Lung (tissue), 11 donors: ENCODE measurements at regions not wholly inside any gene's neighbourhood (a gene's known extent, or its start where the extent isn't known, plus 50 kb on each side); places are given as distances from the start of the nearest gene placed in this dataset.

Experiments used
- ATAC-seq: fragments of 200-7000 bp; cut with Tn5 transposase; one replicate; pipeline ENCODE4 v1.9.1; 2020; ENCODE audit warnings: moderate number of reproducible peaks; ENCODE audit not compliant: insufficient read depth, low FRiP score
- DNase-seq, 3 donors: peaks; one replicate each; pipeline ENCODE4 v3.0.0-alpha.2; 2013 to 2017
- H3K27ac ChIP-seq, 2 donors: one replicate each; pipeline ENCODE4 v1.5.1; 2013; ENCODE audit warnings: mild to moderate bottlenecking in 2 of 2, moderate library complexity in 2 of 2, control low read depth in 1 of 2, inconsistent platforms in 1 of 2, low read depth in 1 of 2, low read length in 1 of 2
- H3K27me3 ChIP-seq, 3 donors: one replicate each; pipeline ENCODE4 v1.5.1; 2013; ENCODE audit warnings: low read length in 2 of 3; ENCODE audit not compliant: control insufficient read depth in 3 of 3, insufficient read depth in 3 of 3
- H3K36me3 ChIP-seq, 4 donors: one replicate each; pipeline ENCODE4 v1.5.1; 2013; ENCODE audit warnings: low read length in 4 of 4, mild to moderate bottlenecking in 1 of 4, moderate library complexity in 1 of 4; ENCODE audit not compliant: control insufficient read depth in 4 of 4, insufficient read depth in 4 of 4
- H3K4me1 ChIP-seq, 5 donors: one replicate each; pipeline ENCODE4 v1.5.1; 2013; ENCODE audit warnings: low read length in 5 of 5, mild to moderate bottlenecking in 2 of 5, moderate library complexity in 1 of 5; ENCODE audit not compliant: control insufficient read depth in 5 of 5, insufficient read depth in 5 of 5
- H3K4me3 ChIP-seq: one replicate; pipeline ENCODE4 v1.5.1; 2013; ENCODE audit warnings: mild to moderate bottlenecking, control low read depth, moderate library complexity
- H3K9ac ChIP-seq, 2 donors: one replicate each; pipeline ENCODE4 v1.5.1; 2013; ENCODE audit warnings: low read length in 2 of 2, control low read depth in 1 of 2; ENCODE audit not compliant: insufficient read depth in 1 of 2
- H3K9me3 ChIP-seq, 4 donors: one replicate each; pipeline ENCODE4 v1.5.1; 2013; ENCODE audit warnings: low read length in 3 of 4, mild to moderate bottlenecking in 1 of 4, moderate library complexity in 1 of 4; ENCODE audit not compliant: control insufficient read depth in 4 of 4, insufficient read depth in 3 of 4
- WGBS, 2 donors: extraction: QIAGEN DNeasy Blood & Tissue Kit; methylation state at CpG; one replicate each; pipeline ENCODE4 v1.1.7; 2013; 5-methylcytosine and 5-hydroxymethylcytosine counted together
- TF ChIP-seq, protein P1 (sequence below): IDR thresholded peaks from 2 replicates; pipeline ENCODE4 v1.5.1; 2012; ENCODE audit warnings: mild to moderate bottlenecking; ENCODE audit errors: control extremely low read depth, extremely low read depth
- donor health status: control.
- donor health status: control.
- donor health status: Bipolar disorder and iron deficiency.
- donor health status: healthy.
- donor health status: DM: yes; HTN: yes; CAD: no.

DNA sequence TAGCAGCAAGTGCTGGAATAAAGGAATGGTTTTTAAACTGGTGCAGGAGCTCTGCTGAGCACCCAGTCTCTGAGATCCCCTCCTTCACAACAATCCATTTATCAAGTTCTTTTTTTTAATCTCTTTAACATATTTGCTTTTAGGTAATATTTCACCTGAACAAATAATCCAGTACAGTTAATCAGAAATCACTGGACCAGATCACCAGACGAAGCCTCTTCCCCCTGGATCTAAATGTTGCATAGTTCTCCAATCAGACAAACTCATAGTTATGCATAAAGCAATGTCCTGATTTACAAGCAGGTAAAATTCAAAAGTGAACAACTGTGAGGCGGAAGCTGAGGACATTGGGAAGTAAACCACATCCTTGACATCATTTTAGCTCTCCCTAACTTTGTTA, 657.7 kb upstream of the RORB start:
- no peak for ATAC-seq
- 78 to 82% methylated on average over 2 of the region's 2 CpGs for WGBS, 2 donors
- H3K4me1 ChIP-seq = no peaks in the 10 kb centered on the region
- H3K4me3 ChIP-seq = no peak overlapping the region
- no peaks in the 10 kb centered on the region for H3K9me3 ChIP-seq
- DNase-seq = no peak
- H3K27ac ChIP-seq = no peak overlapping the region
- TF ChIP-seq, protein P1, sequence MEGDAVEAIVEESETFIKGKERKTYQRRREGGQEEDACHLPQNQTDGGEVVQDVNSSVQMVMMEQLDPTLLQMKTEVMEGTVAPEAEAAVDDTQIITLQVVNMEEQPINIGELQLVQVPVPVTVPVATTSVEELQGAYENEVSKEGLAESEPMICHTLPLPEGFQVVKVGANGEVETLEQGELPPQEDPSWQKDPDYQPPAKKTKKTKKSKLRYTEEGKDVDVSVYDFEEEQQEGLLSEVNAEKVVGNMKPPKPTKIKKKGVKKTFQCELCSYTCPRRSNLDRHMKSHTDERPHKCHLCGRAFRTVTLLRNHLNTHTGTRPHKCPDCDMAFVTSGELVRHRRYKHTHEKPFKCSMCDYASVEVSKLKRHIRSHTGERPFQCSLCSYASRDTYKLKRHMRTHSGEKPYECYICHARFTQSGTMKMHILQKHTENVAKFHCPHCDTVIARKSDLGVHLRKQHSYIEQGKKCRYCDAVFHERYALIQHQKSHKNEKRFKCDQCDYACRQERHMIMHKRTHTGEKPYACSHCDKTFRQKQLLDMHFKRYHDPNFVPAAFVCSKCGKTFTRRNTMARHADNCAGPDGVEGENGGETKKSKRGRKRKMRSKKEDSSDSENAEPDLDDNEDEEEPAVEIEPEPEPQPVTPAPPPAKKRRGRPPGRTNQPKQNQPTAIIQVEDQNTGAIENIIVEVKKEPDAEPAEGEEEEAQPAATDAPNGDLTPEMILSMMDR = no peak
- no peaks in the 10 kb centered on the region for H3K27me3 ChIP-seq
- no peak overlapping the region for H3K9ac ChIP-seq
- H3K36me3 ChIP-seq = no peaks in the 10 kb centered on the region

GRCh38 chr9:73841018-73841417, 656.1 kb upstream of the RORB start:
- WGBS, 2 donors = 71 to 85% methylated on average over 4 of the region's 4 CpGs
- Histone ChIP-seq H3K4me1 (no peaks in the 10 kb centered on the region), H3K27ac (no peak overlapping the region), H3K9me3 (no peaks in the 10 kb centered on the region), H3K36me3 (no peaks in the 10 kb centered on the region), H3K4me3 (no peak overlapping the region), H3K9ac (no peak overlapping the region), H3K27me3 (no peaks in the 10 kb centered on the region)
- ATAC-seq (no peak), DNase-seq (no peak)
- TF ChIP-seq, protein P1 = no peak

DNA sequence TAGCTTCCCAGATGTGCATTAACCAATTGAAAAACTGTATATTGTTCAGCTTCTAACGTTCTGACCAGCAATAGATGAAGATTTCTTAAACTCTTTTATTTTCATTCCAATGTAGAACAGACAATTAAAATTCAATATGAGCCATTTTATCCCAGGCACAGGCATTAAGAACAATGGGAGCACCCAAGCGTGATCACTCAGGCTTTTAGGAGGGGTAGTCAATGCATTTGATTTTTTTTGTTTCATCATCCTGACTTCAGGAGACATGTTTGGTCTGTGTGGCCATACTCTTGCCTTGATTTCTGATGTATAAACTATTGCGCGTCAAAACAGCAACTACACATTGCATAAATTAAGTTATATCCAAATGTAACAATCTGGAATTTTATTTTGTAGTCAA, 653.0 kb upstream of the RORB start:
- H3K9me3 ChIP-seq = no peaks in the 10 kb centered on the region
- TF ChIP-seq, protein P1 = no peak
- H3K9ac ChIP-seq = no peak overlapping the region
- H3K4me1 ChIP-seq = no peaks in the 10 kb centered on the region
- ATAC-seq (no peak), DNase-seq (no peak)
- no peaks in the 10 kb centered on the region for H3K36me3 ChIP-seq
- no peaks in the 10 kb centered on the region for H3K27me3 ChIP-seq
- H3K4me3 ChIP-seq = no peak overlapping the region
- 84 to 85% methylated on average over 4 of the region's 4 CpGs for WGBS, 2 donors
- H3K27ac ChIP-seq = no peak overlapping the region

GRCh38 chr9:73845539-73845938, 651.6 kb upstream of the RORB start:
- H3K9me3 ChIP-seq = no peaks in the 10 kb centered on the region
- no peak overlapping the region for H3K27ac ChIP-seq
- no peak for DNase-seq
- no peaks in the 10 kb centered on the region for H3K4me1 ChIP-seq
- WGBS, 2 donors = 84 to 87% methylated on average over 2 of the region's 2 CpGs
- no peak overlapping the region for H3K9ac ChIP-seq
- TF ChIP-seq, protein P1 = no peak
- H3K4me3 ChIP-seq = no peak overlapping the region
- no peaks in the 10 kb centered on the region for H3K27me3 ChIP-seq
- H3K36me3 ChIP-seq = no peaks in the 10 kb centered on the region
- ATAC-seq = no peak
